Right lobe of liver (tissue), 6 donors: ENCODE measurements at regions not wholly inside any gene's neighbourhood (a gene's known extent, or its start where the extent isn't known, plus 50 kb on each side); places are given as distances from the start of the nearest gene placed in this dataset.

Experiments
- ATAC-seq, 4 donors: fragments of 200-7000 bp; cut with Tn5 transposase; one replicate each; pipeline ENCODE4 v1.9.1; 2020; ENCODE audit warnings: mild to moderate bottlenecking in 4 of 4, moderate library complexity in 4 of 4
- DNase-seq, 3 donors: peaks; one replicate each; pipeline ENCODE4 v3.0.0-alpha.2; 2020
- H3K27ac ChIP-seq, 3 donors: fragments of 200-600 bp; one replicate each; pipeline ENCODE4 v1.8.0; 2022
- H3K27me3 ChIP-seq, 2 donors: fragments of 200-600 bp; one replicate each; pipeline ENCODE4 v1.8.0; 2022
- H3K36me3 ChIP-seq, 4 donors: fragments of 200-600 bp; sonication (generic) in 1 of 4; one replicate each; pipeline versions ENCODE4 v1.5.1 to v1.8.0; 2017 to 2022; ENCODE audit warnings: control low read depth in 1 of 4
- H3K4me1 ChIP-seq, 4 donors: fragments of 200-600 bp; sonication (generic) in 1 of 4; one replicate each; pipeline versions ENCODE4 v1.5.1 to v1.8.0; 2017 to 2022; ENCODE audit warnings: control low read depth in 1 of 4
- H3K4me3 ChIP-seq, 3 donors: fragments of 200-600 bp; one replicate each; pipeline ENCODE4 v1.8.0; 2022
- H3K9me3 ChIP-seq, 4 donors: fragments of 200-600 bp; sonication (generic) in 1 of 4; one replicate each; pipeline versions ENCODE4 v1.5.1 to v1.8.0; 2017 to 2022; ENCODE audit warnings: control low read depth in 1 of 4
- CTCF ChIP-seq, 4 donors: fragments of 200-600 bp in 3 of 4; fragments of 450-650 bp in 1 of 4; IDR thresholded peaks; one replicate each; pipeline versions ENCODE4 v1.5.1 to v1.8.0; 2016 to 2022; ENCODE audit warnings: antibody characterized with exemption in 4 of 4, mild to moderate bottlenecking in 2 of 4
- POLR2A ChIP-seq: fragments of 450-650 bp; IDR thresholded peaks from one replicate; pipeline ENCODE4 v1.6.1; 2017; ENCODE audit warnings: antibody characterized with exemption, mild to moderate bottlenecking
- WGBS: methylation state at CpG from one replicate; pipeline ENCODE4 v1.1.6; 2018; ENCODE audit warnings: low coverage, low lambda C conversion rate; ENCODE audit not compliant: insufficient coverage; ENCODE audit errors: missing lambda C conversion rate; 5-methylcytosine and 5-hydroxymethylcytosine counted together
- intact Hi-C, 2 donors: fragments of 100-400 bp; cut with DNase I; formaldehyde crosslinking; loops; one replicate each; pipeline versions ENCODE4 v1.11.2 to v1.14.1; 2022
- donor health status: DM: no; HTN: yes; CAD: no.
- donor health status: DM: no; HTN: no; CAD: no.
- donor health status: DM: no; HTN: no; CAD: no.
- donor health status: DM: no; HTN: yes; CAD: no.
- donor health status: DM: no; HTN: yes; CAD: no.

GRCh38 chr1:30257742-30258380, 465.5 kb downstream of the MATN1 start:
- intact Hi-C loops, result no loop called here
- Histone ChIP-seq H3K9me3 (no peaks in the 10 kb centered on the region), H3K27ac (no peak overlapping the region), H3K4me3 (no peak overlapping the region), H3K27me3 (no peaks in the 10 kb centered on the region), H3K4me1 (no peaks in the 10 kb centered on the region), H3K36me3 (no peaks in the 10 kb centered on the region)
- WGBS, result 89% methylated on average over 3 of the region's 14 CpGs
- ATAC-seq (no peak), DNase-seq (no peak)
- TF ChIP-seq CTCF (IDR thresholded peaks at IDR 0.05) (no peak), POLR2A (no peak)

GRCh38 chr1:30257322-30257721, 466.1 kb downstream of the MATN1 start:
- intact Hi-C loops, result no loop called here
- ATAC-seq (no peak), DNase-seq (no peak)
- no peaks in the 10 kb centered on the region for H3K4me1 ChIP-seq
- no peak overlapping the region for H3K4me3 ChIP-seq
- 0% methylated on average over 1 of the region's 1 CpG for WGBS
- H3K27me3 ChIP-seq, result no peaks in the 10 kb centered on the region
- H3K9me3 ChIP-seq, result no peaks in the 10 kb centered on the region
- no peaks in the 10 kb centered on the region for H3K36me3 ChIP-seq
- TF ChIP-seq CTCF (IDR thresholded peaks at IDR 0.05), result no peak
- H3K27ac ChIP-seq, result no peak overlapping the region

DNA sequence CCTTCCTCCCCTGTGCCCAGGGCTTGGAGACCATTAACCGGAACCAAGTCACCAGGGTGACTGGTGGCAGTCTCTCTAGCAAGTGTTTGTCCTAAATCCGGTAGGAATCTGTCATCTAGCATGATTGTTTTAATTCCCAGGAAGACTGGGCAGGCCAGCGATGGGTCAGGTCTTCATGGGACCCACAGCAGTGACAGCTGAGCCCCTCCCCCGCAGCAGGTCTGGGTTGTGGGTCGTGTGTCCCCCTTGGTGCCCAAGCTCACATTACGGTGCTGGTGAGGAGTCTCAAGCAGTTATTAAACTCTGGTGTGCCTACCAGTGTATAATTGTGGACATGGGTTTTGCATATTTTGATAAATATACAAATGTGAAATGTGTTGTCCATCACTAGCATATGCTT, 466.5 kb downstream of the MATN1 start:
- H3K4me1 ChIP-seq, result no peaks in the 10 kb centered on the region
- DNase-seq (no peak), ATAC-seq (no peak)
- no peak for TF ChIP-seq POLR2A
- TF ChIP-seq CTCF (IDR thresholded peaks at IDR 0.05), result no peak
- no peaks in the 10 kb centered on the region for H3K36me3 ChIP-seq
- 0% methylated on average over 1 of the region's 6 CpGs for WGBS
- intact Hi-C loops, result no loop called here
- H3K27ac ChIP-seq, result no peak overlapping the region
- H3K9me3 ChIP-seq, result no peaks in the 10 kb centered on the region
- H3K4me3 ChIP-seq, result no peak overlapping the region
- no peaks in the 10 kb centered on the region for H3K27me3 ChIP-seq

DNA sequence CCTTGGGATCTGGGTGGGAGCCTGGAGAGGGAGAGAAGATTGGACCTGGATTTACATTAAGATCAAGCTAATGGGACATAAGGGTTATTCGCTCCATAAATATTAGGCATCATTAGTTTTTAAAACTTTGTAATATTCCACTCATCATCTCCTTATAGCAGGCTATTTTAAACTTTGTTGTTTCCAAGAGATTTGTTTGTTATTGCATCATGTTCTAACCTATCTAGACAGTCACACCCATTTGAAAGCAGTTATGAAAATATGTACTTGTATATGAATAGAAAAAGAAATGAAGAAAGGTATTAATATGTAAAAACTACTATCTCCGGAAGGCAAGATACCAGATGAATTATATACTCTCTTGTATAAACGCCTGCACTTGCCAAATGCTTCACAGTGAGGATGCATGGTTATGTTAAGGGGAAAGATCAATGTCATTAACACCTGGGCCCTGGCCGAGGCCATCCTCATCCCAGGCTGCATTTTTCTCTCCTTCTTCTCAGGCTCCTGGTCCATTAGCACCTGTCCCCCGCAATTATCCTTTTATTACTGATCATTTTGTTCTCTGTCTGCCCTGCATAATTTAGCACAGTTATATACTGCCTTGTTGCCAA, 468.2 kb downstream of the MATN1 start:
- no peak for TF ChIP-seq CTCF (IDR thresholded peaks at IDR 0.05)
- no peak for TF ChIP-seq POLR2A
- Histone ChIP-seq H3K4me1 (no peaks in the 10 kb centered on the region), H3K9me3 (no peaks in the 10 kb centered on the region), H3K36me3 (no peaks in the 10 kb centered on the region), H3K4me3 (no peak overlapping the region), H3K27ac (no peak overlapping the region), H3K27me3 (no peaks in the 10 kb centered on the region)
- ATAC-seq (no peak), DNase-seq (no peak)
- intact Hi-C loops, result no loop called here
- WGBS, result 36% methylated on average over 5 of the region's 5 CpGs
